Esophagus muscularis mucosa (tissue), 4 donors: ENCODE measurements at regions not wholly inside any gene's neighbourhood (a gene's known extent, or its start where the extent isn't known, plus 50 kb on each side); places are given as distances from the start of the nearest gene placed in this dataset.

ENCODE experiments used
- DNase-seq: peaks from one replicate; pipeline ENCODE4 v3.0.0-alpha.2; 2017; ENCODE audit errors: extremely low spot score
- H3K27ac ChIP-seq, 4 donors: fragments of 200-600 bp; sonication (generic); replicated peaks in 1 of 4; 1 replicate in 3 of 4; 2 replicates in 1 of 4; pipeline ENCODE4 v1.5.1; 2016 to 2019; ENCODE audit warnings: mild to moderate bottlenecking in 1 of 4
- H3K27me3 ChIP-seq, 4 donors: fragments of 200-600 bp; sonication (generic); one replicate each; pipeline versions ENCODE4 v1.5.1 to v1.6.0; 2016 to 2019
- H3K36me3 ChIP-seq, 4 donors: fragments of 200-600 bp; sonication (generic); one replicate each; pipeline ENCODE4 v1.5.1; 2016 to 2019
- H3K4me1 ChIP-seq, 4 donors: fragments of 200-600 bp; sonication (generic); one replicate each; pipeline ENCODE4 v1.5.1; 2016 to 2019
- H3K4me3 ChIP-seq, 4 donors: fragments of 200-600 bp; sonication (generic); 1 replicate in 2 of 4; 2 replicates in 2 of 4; pipeline ENCODE4 v1.5.1; 2016 to 2019; ENCODE audit warnings: mild to moderate bottlenecking in 4 of 4, moderate library complexity in 1 of 4
- H3K9me3 ChIP-seq, 4 donors: fragments of 200-600 bp; sonication (generic); 1 replicate in 3 of 4; 2 replicates in 1 of 4; pipeline ENCODE4 v1.5.1; 2016 to 2019
- CTCF ChIP-seq, 3 experiments: fragments of 200-600 bp in 2 of 3; fragments of 450-650 bp in 1 of 3; sonication (generic) in 2 of 3; IDR thresholded peaks; one replicate each; pipeline ENCODE4 v1.5.1; 2017 to 2019; ENCODE audit warnings: antibody characterized with exemption in 3 of 3, mild to moderate bottlenecking in 2 of 3, moderate library complexity in 1 of 3
- EP300 ChIP-seq: sonication (generic); formaldehyde crosslinking; IDR thresholded peaks from one replicate; pipeline ENCODE4 v1.6.1; 2017; ENCODE audit warnings: antibody characterized with exemption
- POLR2A ChIP-seq: fragments of 450-650 bp; IDR thresholded peaks from one replicate; pipeline ENCODE4 v1.6.1; 2017; ENCODE audit warnings: antibody characterized with exemption, moderate library complexity, mild to moderate bottlenecking, low read depth
- POLR2AphosphoS5 ChIP-seq, 2 donors: sonication (generic); formaldehyde crosslinking; IDR thresholded peaks; one replicate each; pipeline ENCODE4 v1.6.1; 2017; ENCODE audit warnings: antibody characterized with exemption in 2 of 2
- WGBS: methylation state at CpG from one replicate; pipeline ENCODE4 v1.1.5; 2018; 5-methylcytosine and 5-hydroxymethylcytosine counted together
- intact Hi-C: fragments of 100-400 bp; cut with DNase I; formaldehyde crosslinking; loops from one replicate; pipeline ENCODE4 v1.15.1; 2023

DNA sequence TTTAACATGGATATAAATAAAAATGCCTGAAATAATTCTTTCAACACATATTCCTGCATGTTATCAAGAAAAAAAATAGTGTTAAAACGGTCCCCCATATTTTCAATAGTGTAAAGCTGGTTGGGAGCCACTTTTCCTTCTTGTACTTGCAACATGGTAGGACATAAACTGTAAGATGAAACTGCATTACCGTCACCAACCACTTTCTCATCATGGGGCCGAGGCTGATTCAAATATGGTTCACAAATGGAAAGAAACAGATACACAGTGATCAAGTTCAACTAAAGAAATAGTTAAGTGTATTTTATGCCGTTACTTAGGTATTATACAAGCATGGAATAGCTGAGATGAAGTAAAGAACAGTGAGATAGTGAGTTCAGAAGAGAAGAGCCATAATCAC is 360.7 kb downstream of the ZEB2 start:
- no peak overlapping the region for H3K4me3 ChIP-seq
- no peak for DNase-seq
- H3K4me1 ChIP-seq = no peaks in the 10 kb centered on the region
- no peaks in the 10 kb centered on the region for H3K9me3 ChIP-seq
- intact Hi-C loops = no loop called here
- no peaks in the 10 kb centered on the region for H3K36me3 ChIP-seq
- H3K27ac ChIP-seq = no peak overlapping the region
- no peaks in the 10 kb centered on the region for H3K27me3 ChIP-seq
- TF ChIP-seq POLR2AphosphoS5 (IDR thresholded peaks at IDR 0.05) (no peak), EP300 (no peak), CTCF (IDR thresholded peaks at IDR 0.05) (no peak), POLR2A (no peak)
- WGBS = 94% methylated on average over 4 of the region's 4 CpGs

DNA sequence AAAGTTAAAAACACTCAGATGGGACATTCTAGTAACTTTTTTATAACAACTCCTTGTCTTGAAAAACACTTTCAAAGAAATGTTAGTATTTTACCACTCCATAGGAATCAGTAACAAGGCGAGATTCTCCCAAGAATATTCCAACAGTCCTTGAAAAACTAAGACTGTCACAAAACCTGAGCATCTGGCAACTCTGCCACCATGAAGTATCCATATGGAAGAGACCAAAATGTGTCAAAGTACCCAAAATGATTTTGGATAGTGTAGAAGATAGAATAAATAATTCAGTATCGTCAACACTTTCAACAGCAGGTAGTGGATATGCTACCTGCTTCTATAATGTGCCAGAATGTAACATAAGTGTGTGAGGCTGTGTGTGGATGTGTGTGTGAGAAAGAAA is 361.8 kb downstream of the ZEB2 start:
- 98% methylated on average over 2 of the region's 2 CpGs for WGBS
- H3K4me3 ChIP-seq = no peak overlapping the region
- H3K27me3 ChIP-seq = no peaks in the 10 kb centered on the region
- DNase-seq = no peak
- no peak overlapping the region for H3K27ac ChIP-seq
- H3K36me3 ChIP-seq = no peaks in the 10 kb centered on the region
- intact Hi-C loops = no loop called here
- no peaks in the 10 kb centered on the region for H3K4me1 ChIP-seq
- no peak for TF ChIP-seq POLR2AphosphoS5 (IDR thresholded peaks at IDR 0.05)
- no peak for TF ChIP-seq EP300
- no peak for TF ChIP-seq POLR2A
- TF ChIP-seq CTCF (IDR thresholded peaks at IDR 0.05) = no peak
- H3K9me3 ChIP-seq = no peaks in the 10 kb centered on the region

DNA sequence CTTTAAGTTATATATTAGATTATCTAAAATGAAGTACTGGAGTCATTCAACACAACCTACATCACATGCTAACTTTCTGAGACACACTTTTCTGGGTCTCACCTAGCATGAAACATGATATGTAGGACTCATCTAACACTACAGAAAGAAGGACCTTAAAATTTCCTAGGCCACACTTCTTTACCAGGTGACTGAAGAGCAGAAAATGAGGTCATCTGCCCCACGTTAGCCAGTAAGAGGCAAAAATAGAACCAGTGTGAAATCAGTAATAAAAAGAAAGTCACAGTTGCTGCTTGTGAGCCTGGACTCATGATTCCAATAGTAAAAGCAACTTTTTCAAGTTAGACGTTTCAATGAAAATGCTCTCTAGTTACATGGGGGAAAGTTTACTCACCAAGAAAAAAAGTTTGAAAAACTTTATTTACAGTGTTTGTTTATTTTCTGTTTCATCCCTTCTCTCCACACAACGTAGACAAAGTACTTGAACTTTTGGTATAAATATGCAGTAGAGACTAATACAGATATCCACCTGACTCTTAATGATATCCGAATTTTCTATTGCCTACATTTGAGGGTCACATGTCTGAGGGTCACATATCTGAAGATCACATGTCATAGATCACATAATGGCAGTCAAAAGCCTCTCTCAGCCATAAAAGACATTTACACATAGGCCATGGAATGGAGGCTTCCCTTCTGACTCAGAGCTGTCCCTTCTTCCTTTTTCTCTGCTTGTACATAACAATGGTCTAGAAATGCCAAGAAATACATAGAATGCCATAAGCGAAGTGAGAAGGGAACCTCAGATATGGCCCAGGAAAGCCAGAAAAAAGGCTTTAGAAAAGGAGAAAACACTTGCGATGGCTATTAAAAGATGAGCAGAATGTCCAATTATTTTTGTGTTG is 362.9 kb downstream of the ZEB2 start:
- Histone ChIP-seq H3K4me3 (no peak overlapping the region), H3K9me3 (no peaks in the 10 kb centered on the region), H3K27me3 (no peaks in the 10 kb centered on the region), H3K4me1 (no peaks in the 10 kb centered on the region), H3K27ac (no peak overlapping the region), H3K36me3 (no peaks in the 10 kb centered on the region)
- intact Hi-C loops = no loop called here
- TF ChIP-seq POLR2A = no peak
- WGBS = 78% methylated on average over 6 of the region's 6 CpGs
- DNase-seq = no peak

DNA sequence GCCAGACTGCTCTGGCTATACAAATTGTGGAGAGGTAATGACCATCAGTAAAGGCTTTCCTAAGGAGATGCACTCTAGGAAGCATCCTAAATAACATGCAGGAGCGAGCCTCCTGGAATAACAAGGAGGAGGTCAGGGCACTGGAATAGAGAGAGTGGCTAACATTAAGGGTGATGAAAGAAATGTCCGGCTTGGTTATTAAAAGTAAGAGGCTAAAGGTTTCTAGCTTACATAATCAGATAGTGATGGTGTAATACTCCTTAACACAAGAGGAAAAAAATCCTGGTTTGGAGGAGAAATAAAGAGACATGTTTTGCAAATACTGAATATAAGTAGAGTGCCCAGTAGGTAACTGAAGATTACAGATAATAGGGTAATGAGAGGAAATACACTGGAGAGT is 365.7 kb downstream of the ZEB2 start:
- 90% methylated on average over 2 of the region's 2 CpGs for WGBS

DNA sequence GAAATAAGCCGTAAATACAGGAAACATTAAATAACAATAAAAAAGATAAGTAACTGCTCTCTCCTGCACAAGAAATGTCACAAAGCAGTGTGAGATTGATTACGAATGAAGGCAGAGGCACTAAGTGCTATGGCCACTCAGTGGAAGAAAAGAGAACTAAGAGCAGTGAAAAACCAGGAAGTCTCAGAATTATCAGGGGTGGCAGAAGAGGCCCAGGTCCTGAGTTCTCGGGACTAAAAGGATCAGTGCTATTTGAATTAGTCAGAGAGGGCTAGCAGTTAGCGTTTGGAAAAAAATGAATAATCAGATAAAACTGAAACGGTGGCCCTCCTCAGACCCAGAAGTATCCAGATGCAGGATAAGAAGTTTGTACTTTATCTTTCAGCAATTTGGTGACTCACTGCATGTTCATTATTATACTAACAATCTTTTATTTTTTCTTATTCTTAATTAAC is 367.1 kb downstream of the ZEB2 start:
- Histone ChIP-seq H3K4me3 (no peak overlapping the region), H3K4me1 (no peaks in the 10 kb centered on the region), H3K36me3 (no peaks in the 10 kb centered on the region), H3K27ac (no peak overlapping the region), H3K9me3 (no peaks in the 10 kb centered on the region), H3K27me3 (no peaks in the 10 kb centered on the region)
- 68% methylated on average over 5 of the region's 5 CpGs for WGBS
- intact Hi-C loops = no loop called here
- DNase-seq = no peak
- TF ChIP-seq CTCF (IDR thresholded peaks at IDR 0.05) (no peak), POLR2AphosphoS5 (IDR thresholded peaks at IDR 0.05) (no peak), EP300 (no peak), POLR2A (no peak)

More for the DNA sequence above, 365.7 kb downstream of the ZEB2 start:
- no peak for TF ChIP-seq POLR2AphosphoS5 (IDR thresholded peaks at IDR 0.05)
- H3K27ac ChIP-seq = no peak overlapping the region
- no peaks in the 10 kb centered on the region for H3K4me1 ChIP-seq
- DNase-seq = no peak
- no peaks in the 10 kb centered on the region for H3K36me3 ChIP-seq
- no peaks in the 10 kb centered on the region for H3K27me3 ChIP-seq
- no peak overlapping the region for H3K4me3 ChIP-seq
- intact Hi-C loops = no loop called here
- no peaks in the 10 kb centered on the region for H3K9me3 ChIP-seq
